ENCODE measurements at regions not wholly inside any gene's neighbourhood (a gene's known extent, or its start where the extent isn't known, plus 50 kb on each side); places are given as distances from the start of the nearest gene placed in this dataset.
A peak's percentile ranks its signal among the peaks of the same experiment; 100 is the strongest.

DNA sequence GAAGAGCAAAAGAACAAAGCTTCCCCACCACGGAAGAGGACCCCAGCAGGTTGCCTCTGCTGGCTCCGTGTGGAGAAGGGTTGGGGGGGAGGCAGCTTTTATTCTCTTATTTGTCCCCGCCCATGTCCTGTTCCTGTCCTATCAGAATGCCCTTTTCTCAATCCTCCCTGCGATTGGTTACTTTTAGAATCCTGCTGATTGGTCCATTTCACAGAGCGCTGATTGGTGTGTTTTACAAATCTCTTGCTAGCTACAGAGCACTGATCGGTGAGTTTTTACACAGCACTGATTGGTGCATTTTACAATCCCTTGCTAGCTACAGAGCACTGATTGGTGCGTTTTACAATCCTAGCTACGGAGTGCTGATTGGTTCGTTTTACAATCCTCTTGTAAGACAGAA lies 100.6 kb upstream of the KLF13 start:
- ATAC-seq (no peak), DNase-seq (ENCODE audit: low spot score in 2 of 2) (no peak)
- Mint-ChIP-seq H3K9me3 (peaks cover 0 to 6% of the 10 kb centered on the region in 2 donors), H3K36me3 (no peaks in the 10 kb centered on the region), H3K27ac (peak overlapping the region in 1 of 2 donors; percentile 53)

GRCh38 chr15:31227235-31227634 lies 99.4 kb upstream of the KLF13 start:
- DNase-seq (ENCODE audit: low spot score in 2 of 2) (no peak), ATAC-seq (no peak)
- Mint-ChIP-seq H3K27ac (no peak overlapping the region), H3K9me3 (peaks cover 0 to 6% of the 10 kb centered on the region in 2 donors), H3K36me3 (no peaks in the 10 kb centered on the region)

DNA sequence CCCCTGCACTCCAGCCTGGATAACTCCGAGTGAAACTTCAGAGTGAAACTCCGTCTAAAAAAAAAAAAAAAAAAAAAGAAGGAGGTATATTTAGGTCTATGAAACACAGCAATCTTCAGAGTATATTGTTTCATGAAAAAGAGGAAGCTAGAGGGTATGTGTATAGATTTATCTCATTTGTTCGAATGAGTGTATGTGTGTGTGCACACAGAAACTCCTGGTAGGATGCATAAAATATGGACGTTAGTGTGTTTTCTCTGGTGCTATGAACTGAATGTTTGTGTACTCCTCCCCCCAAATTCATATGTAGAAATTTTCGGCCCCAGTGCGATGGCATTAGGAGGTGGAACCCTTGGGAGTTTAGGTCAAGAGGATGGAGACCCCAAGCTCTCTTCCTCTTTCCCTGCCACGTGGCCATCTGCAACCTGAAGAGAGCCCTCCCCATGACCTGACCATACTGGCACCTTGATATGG lies 98.6 kb upstream of the KLF13 start:
- no peaks in the 10 kb centered on the region for H3K36me3 Mint-ChIP-seq
- ATAC-seq = no peak
- DNase-seq (ENCODE audit: low spot score in 2 of 2) = no peak
- peaks cover 0 to 6% of the 10 kb centered on the region in 2 donors for H3K9me3 Mint-ChIP-seq
- H3K27ac Mint-ChIP-seq = no peak overlapping the region

DNA sequence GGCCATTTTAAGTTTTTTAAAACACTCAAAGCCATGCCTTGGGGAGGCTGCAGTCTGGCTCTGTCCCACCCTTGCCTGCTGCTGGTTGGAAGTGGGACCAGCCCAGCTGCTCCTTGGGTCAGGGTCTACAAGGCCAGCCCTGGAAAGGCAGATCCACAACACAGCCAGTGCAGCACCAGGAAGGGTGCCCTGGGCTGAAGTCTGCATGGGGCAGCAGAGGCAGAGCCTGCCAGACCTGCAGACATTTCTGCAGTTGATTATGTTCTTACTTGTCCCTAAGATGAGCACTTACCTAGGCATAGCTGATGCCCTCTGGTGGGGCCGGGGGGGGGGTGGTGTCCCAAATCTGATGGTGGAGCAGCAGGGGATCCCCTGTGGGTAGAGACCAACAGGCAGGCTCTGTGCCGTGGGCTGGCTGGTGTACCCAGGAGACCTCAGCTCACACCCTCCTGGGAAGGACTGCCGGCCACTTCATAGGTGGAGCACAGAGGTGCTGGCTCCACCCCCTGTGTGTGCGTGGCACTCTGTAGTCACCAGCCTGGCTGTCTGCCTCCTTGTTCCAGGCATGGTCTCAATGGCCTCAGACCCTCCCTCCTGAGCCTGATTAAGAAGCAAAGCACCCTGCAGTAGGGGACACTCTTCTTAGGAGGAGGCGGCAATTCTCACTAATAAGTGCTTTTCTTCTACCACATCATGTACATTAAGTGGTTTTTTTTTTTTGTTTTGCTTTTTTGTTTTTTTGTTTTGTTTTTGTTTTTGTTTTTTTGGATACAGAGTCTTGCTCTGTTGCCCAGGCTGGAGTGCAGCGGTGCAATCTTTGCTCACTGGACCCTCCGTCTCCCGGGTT lies 97.4 kb upstream of the KLF13 start:
- DNase-seq (ENCODE audit: low spot score in 2 of 2) (no peak), ATAC-seq (peak in 1 of 2 donors; percentile 28)
- Mint-ChIP-seq H3K36me3 (no peaks in the 10 kb centered on the region), H3K9me3 (peaks cover 0 to 6% of the 10 kb centered on the region in 2 donors), H3K27ac (no peak overlapping the region)

DNA sequence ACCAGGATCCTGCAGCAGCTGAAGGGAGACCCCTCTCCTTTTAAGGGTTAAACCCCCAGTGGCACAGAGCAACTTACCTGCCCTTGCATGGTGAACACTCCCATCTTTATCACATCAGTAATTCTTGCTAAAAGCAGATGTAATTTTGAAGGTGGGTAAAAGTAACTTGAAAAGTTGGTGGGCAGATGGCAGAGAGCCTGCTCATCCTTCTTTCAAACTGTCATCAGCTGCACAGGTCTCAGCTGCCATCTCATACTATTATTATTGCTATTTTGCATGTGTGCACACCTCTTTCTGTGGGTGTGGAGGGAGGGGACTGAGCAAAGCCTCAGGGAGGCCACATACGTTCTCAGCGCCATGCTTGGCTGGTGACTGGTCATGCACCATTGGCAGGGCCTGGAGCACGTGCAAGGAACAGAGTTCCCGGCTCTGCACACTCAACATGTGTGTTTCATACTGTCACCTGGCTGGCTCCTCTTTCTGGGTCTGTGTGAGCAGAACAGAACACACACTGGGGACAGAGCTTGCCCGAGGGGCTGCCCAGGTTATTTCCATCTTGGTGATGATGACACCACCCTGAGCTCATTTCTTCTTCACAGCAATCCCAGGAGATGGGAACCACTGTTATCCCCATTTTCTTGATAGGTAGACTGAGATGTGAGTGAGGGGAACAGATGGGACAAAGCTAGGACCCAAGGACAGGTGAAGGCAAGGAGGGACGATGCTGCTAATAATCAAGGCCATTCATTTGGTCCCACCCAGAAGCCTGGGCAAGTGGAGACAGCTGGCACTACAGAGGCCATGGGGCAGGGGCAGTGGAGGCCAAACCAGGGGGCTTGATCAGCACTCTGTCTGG lies 95.8 kb upstream of the KLF13 start:
- peak overlapping the region in 1 of 2 donors; percentile 53 for H3K27ac Mint-ChIP-seq
- peaks cover 0 to 6% of the 10 kb centered on the region in 2 donors for H3K9me3 Mint-ChIP-seq
- no peaks in the 10 kb centered on the region for H3K36me3 Mint-ChIP-seq
- DNase-seq (ENCODE audit: low spot score in 2 of 2) (no peak), ATAC-seq (no peak)

DNA sequence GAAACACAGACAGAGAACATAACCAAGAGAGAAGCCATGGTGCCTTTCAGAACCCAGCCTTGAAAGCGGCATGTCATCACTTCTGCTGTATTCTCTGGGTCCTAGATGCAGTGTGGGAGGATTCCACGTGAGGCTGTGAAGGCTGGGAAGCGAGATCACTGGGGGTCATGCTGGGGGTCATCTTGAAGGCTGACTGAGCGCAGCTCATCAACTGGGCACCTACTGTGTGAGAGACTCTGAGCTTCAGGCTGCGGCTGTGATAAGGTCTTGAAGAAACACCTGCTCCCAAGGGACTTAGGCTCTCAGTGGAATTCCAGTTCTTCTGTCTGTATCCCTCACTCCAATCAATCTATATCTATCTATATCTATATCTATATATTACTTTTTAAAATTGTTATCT lies 91.8 kb upstream of the KLF13 start:
- H3K9me3 Mint-ChIP-seq = no peaks in the 10 kb centered on the region
- no peak overlapping the region for H3K27ac Mint-ChIP-seq
- no peaks in the 10 kb centered on the region for H3K36me3 Mint-ChIP-seq
- ATAC-seq (no peak), DNase-seq (ENCODE audit: low spot score in 2 of 2) (no peak)

GRCh38 chr15:31235311-31236183 lies 91.1 kb upstream of the KLF13 start:
- Mint-ChIP-seq H3K27ac (no peak overlapping the region), H3K36me3 (no peaks in the 10 kb centered on the region), H3K9me3 (no peaks in the 10 kb centered on the region)
- ATAC-seq (no peak), DNase-seq (ENCODE audit: low spot score in 2 of 2) (no peak)

- peaks cover 0 to 3% of the 10 kb centered on the region in 2 donors for H3K9me3 Mint-ChIP-seq
- ATAC-seq (no peak), DNase-seq (ENCODE audit: low spot score in 2 of 2) (no peak)
- H3K36me3 Mint-ChIP-seq = peaks cover 0 to 3% of the 10 kb centered on the region in 2 donors
- no peak overlapping the region for H3K27ac Mint-ChIP-seq
Observed at GRCh38 chr15:31236184-31237042, 90.2 kb upstream of the KLF13 start.

DNA sequence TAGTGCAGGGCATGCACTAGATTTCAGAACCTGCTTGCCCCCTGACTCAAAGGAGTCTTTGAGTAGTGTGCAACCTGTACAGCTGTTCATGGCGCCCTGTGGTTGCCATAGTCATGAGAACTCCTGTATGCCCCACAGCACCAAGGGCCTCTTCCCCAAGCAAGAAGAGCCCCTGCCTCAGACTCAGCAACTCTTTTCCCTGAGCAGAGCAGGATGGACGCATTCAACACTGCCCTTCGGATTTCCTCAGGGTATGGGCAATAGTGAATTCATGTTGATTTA lies 89.7 kb upstream of the KLF13 start:
- peaks cover 0 to 9% of the 10 kb centered on the region in 2 donors for H3K36me3 Mint-ChIP-seq
- peaks cover 0 to 8% of the 10 kb centered on the region in 2 donors for H3K9me3 Mint-ChIP-seq
- H3K27ac Mint-ChIP-seq = no peak overlapping the region
- no peak for DNase-seq (ENCODE audit: low spot score in 2 of 2)
- ATAC-seq = no peak

GRCh38 chr15:31238906-31239305 lies 87.7 kb upstream of the KLF13 start:
- H3K36me3 Mint-ChIP-seq = peaks cover 0 to 11% of the 10 kb centered on the region in 2 donors
- peaks cover 0 to 11% of the 10 kb centered on the region in 2 donors for H3K9me3 Mint-ChIP-seq
- H3K27ac Mint-ChIP-seq = peak overlapping the region in 1 of 2 donors; percentile 39
- no peak for DNase-seq (ENCODE audit: low spot score in 2 of 2)
- no peak for ATAC-seq

- peaks cover 0 to 11% of the 10 kb centered on the region in 2 donors for H3K36me3 Mint-ChIP-seq
- ATAC-seq (no peak), DNase-seq (ENCODE audit: low spot score in 2 of 2) (no peak)
- H3K9me3 Mint-ChIP-seq = peaks cover 0 to 15% of the 10 kb centered on the region in 2 donors
- H3K27ac Mint-ChIP-seq = no peak overlapping the region
Observed at GRCh38 chr15:31239409-31239808, 87.2 kb upstream of the KLF13 start.

- peak; percentile 43 to 90 for ATAC-seq
- H3K27ac Mint-ChIP-seq = peak overlapping the region; percentile 57 to 58
- no peak for DNase-seq (ENCODE audit: low spot score in 2 of 2)
- H3K36me3 Mint-ChIP-seq = peaks cover 0 to 11% of the 10 kb centered on the region in 2 donors
- peaks cover 0 to 15% of the 10 kb centered on the region in 2 donors for H3K9me3 Mint-ChIP-seq
Observed at GRCh38 chr15:31241888-31242522, 84.6 kb upstream of the KLF13 start.

- peaks cover 0 to 15% of the 10 kb centered on the region in 2 donors for H3K9me3 Mint-ChIP-seq
- ATAC-seq = no peak
- no peak for DNase-seq (ENCODE audit: low spot score in 2 of 2)
- H3K27ac Mint-ChIP-seq = no peak overlapping the region
- H3K36me3 Mint-ChIP-seq = peaks cover 0 to 11% of the 10 kb centered on the region in 2 donors
Observed at GRCh38 chr15:31243895-31244294, 82.7 kb upstream of the KLF13 start.

- H3K9me3 Mint-ChIP-seq = peaks cover 0 to 15% of the 10 kb centered on the region in 2 donors
- peaks cover 0 to 11% of the 10 kb centered on the region in 2 donors for H3K36me3 Mint-ChIP-seq
- no peak for ATAC-seq
- DNase-seq (ENCODE audit: low spot score in 2 of 2) = peak in 1 of 2 donors; percentile 23
- H3K27ac Mint-ChIP-seq = peak overlapping the region in 1 of 2 donors; percentile 41
Observed at GRCh38 chr15:31245135-31245689, 81.4 kb upstream of the KLF13 start.

- no peak overlapping the region for H3K27ac Mint-ChIP-seq
- peaks cover 0 to 11% of the 10 kb centered on the region in 2 donors for H3K36me3 Mint-ChIP-seq
- DNase-seq (ENCODE audit: low spot score in 2 of 2) (no peak), ATAC-seq (no peak)
- peaks cover 0 to 15% of the 10 kb centered on the region in 2 donors for H3K9me3 Mint-ChIP-seq
Observed at GRCh38 chr15:31245756-31246155, 80.9 kb upstream of the KLF13 start.
